ENCODE measurements at regions not wholly inside any gene's neighbourhood (a gene's known extent, or its start where the extent isn't known, plus 50 kb on each side); places are given as distances from the start of the nearest gene placed in this dataset.

DNA sequence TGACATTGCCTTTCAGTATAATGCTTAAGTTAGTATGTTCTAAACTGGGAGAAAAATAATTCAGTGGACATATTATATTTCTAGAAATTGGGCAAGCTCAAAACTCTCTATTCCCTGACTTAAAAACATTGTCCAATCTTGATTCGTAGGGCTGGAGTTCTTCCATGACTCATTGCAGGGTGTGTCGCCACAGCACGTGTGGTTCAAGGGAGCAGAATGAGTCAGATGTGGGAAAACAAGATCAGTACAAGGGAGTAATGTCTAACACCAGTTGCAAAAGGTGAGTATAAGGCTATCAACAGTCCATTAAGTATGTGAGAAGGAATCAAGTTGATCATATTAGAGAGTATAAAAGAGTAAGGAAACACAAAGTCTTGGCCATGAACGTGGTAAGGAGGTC is 887.0 kb downstream of the TMTC2 start:
- TF ChIP-seq ZNF274 (IDR thresholded peaks at IDR 0.05; ENCODE audit: low read depth, low read length), result no peak
- TF ChIP-seq YY1 (IDR thresholded peaks at IDR 0.05; ENCODE audit: insufficient read depth, insufficient read length), result no peak
